ENCODE measurements at regions not wholly inside any gene's neighbourhood (a gene's known extent, or its start where the extent isn't known, plus 50 kb on each side); places are given as distances from the start of the nearest gene placed in this dataset.

DNA sequence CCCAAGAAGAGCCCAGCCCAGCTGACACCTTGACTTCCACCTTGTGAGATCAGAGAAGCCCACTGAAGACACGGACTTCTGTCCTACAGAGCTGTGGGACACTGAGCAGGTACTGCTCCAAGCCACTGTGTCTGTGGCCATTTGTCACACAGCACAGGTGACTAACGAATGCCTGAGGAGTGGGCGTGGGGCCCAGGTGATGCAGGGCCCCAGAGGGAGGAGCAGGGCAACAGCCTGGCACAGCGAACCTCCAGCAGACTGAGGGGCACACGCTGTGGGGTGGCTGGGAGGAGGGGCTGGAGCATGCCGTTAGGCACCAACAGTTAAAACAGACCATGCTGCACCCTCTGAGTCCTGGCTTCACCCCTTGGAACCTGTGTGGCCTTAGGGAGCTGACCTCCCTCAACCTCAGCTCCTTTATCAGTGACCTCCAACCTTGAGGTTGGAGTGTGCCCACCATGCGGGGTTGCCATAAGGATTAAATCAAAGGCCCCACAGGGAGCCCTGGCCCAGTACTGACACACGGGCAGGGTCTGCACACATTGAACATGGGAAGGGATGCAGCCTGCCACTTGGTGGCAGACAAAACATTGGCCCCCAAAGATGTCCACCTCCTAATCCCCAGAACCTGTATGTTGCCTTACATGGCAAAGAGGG, 119.9 kb upstream of the CST7 start:
- TF ChIP-seq CHD2 (IDR thresholded peaks at IDR 0.05; ENCODE audit: low read depth, low read length), result no peak
- TF ChIP-seq RCOR1 (IDR thresholded peaks at IDR 0.05; ENCODE audit: borderline replicate concordance in 1 of 2, low read depth in 2 of 2, low read length in 2 of 2), result no peak
